Panc1 (cell line): ENCODE measurements at regions not wholly inside any gene's neighbourhood (a gene's known extent, or its start where the extent isn't known, plus 50 kb on each side); places are given as distances from the start of the nearest gene placed in this dataset.

Experiments used
- ATAC-seq: fragments of 200-7000 bp; cut with Tn5 transposase; 2 replicates; pipeline ENCODE4 v1.9.1; 2020; ENCODE audit warnings: mild to moderate bottlenecking, moderate library complexity
- BruUV-seq: library from RNA; stranded (reverse); fragments of 400-500 nt; replicated peaks from 2 replicates; lab custom pipeline; 2021; lab: Mats Ljungman, UMichigan
- CTCF ChIA-PET: fragments of 300-600 bp; sonication (Branson Sonifier 250); formaldehyde crosslinking; loops from one replicate; lab custom pipeline; 2022; ENCODE audit warnings: antibody characterized with exemption; lab: Charles Lee
- POLR2A ChIA-PET: fragments of 300-600 bp; sonication (Branson Sonifier 250); formaldehyde crosslinking; loops from one replicate; lab custom pipeline; 2022; ENCODE audit warnings: antibody characterized with exemption; lab: Charles Lee
- DNase-seq: peaks from one replicate; pipeline ENCODE4 v3.0.0-alpha.2; 2010; ENCODE audit warnings: low read depth, low spot score
- H3K27ac ChIP-seq: 2 replicates; pipeline ENCODE4 v1.5.1; 2011; ENCODE audit warnings: mild to moderate bottlenecking, low read length, inconsistent platforms
- H3K27me3 ChIP-seq: fragments of 200-500 bp; sonication (Bioruptor generic); 2 replicates; pipeline ENCODE4 v1.6.0; 2014; ENCODE audit warnings: low read length, inconsistent platforms; ENCODE audit not compliant: control insufficient read depth, insufficient read depth
- H3K36me3 ChIP-seq: fragments of 200-500 bp; sonication (Bioruptor generic); 2 replicates; pipeline ENCODE4 v1.5.1; 2014; ENCODE audit warnings: inconsistent platforms, mild to moderate bottlenecking, low read length, moderate library complexity; ENCODE audit not compliant: control insufficient read depth, insufficient read depth
- H3K4me1 ChIP-seq: 2 replicates; pipeline ENCODE4 v1.5.1; 2011; ENCODE audit warnings: inconsistent platforms, mild to moderate bottlenecking, low read length, moderate library complexity; ENCODE audit not compliant: control insufficient read depth, insufficient read depth
- H3K4me3 ChIP-seq, 2 experiments: 2 replicates each; pipeline ENCODE4 v1.5.1; 2011 to 2012; ENCODE audit warnings: low read depth in 2 of 2, low read length in 2 of 2, mild to moderate bottlenecking in 2 of 2, inconsistent platforms in 1 of 2, moderate library complexity in 1 of 2
- H3K9me3 ChIP-seq: fragments of 200-500 bp; sonication (Bioruptor generic); 2 replicates; pipeline ENCODE4 v1.5.1; 2014; ENCODE audit warnings: low read depth, mild to moderate bottlenecking, inconsistent platforms, low read length, moderate library complexity; ENCODE audit not compliant: control insufficient read depth, insufficient read depth
- POLR2AphosphoS5 ChIP-seq: IDR thresholded peaks from 2 replicates; pipeline ENCODE4 v1.6.1; 2012; ENCODE audit warnings: mild to moderate bottlenecking, low read depth, low read length, moderate library complexity
- SIN3A ChIP-seq: IDR thresholded peaks from 2 replicates; pipeline ENCODE4 v1.6.1; 2012; ENCODE audit warnings: low read depth, mild to moderate bottlenecking, low read length, moderate library complexity, borderline replicate concordance; ENCODE audit not compliant: insufficient read depth
- TCF7L2 ChIP-seq: IDR thresholded peaks from 2 replicates; pipeline ENCODE4 v1.6.1; 2011; ENCODE audit warnings: mild to moderate bottlenecking, low read depth, low read length, inconsistent platforms
- in situ Hi-C: cut with HindIII; loops from 2 replicates; pipeline ENCODE4 v1.10.0; 2016; ENCODE audit warnings: low sequenced_read_pairs, low pct_unique_long_range_greater_than_20kb
- intact Hi-C: fragments of 100-400 bp; cut with micrococcal nuclease; formaldehyde crosslinking; loops from one replicate; pipeline ENCODE4 v1.10.0; 2022; ENCODE audit not compliant: unreplicated experiment
- TF ChIP-seq, protein P1 (sequence below): fragments of 450-650 bp; IDR thresholded peaks from 2 replicates; pipeline ENCODE4 v1.5.1; 2017; ENCODE audit warnings: mild to moderate bottlenecking
- TF ChIP-seq, protein P2 (sequence below), 2 experiments: IDR thresholded peaks; 2 replicates each; pipeline ENCODE4 v1.6.1; 2011 to 2012; ENCODE audit warnings: low read depth in 2 of 2, control low read depth in 1 of 2, low read length in 1 of 2, mild to moderate bottlenecking in 1 of 2, moderate library complexity in 1 of 2; ENCODE audit not compliant: insufficient read depth in 1 of 2

DNA sequence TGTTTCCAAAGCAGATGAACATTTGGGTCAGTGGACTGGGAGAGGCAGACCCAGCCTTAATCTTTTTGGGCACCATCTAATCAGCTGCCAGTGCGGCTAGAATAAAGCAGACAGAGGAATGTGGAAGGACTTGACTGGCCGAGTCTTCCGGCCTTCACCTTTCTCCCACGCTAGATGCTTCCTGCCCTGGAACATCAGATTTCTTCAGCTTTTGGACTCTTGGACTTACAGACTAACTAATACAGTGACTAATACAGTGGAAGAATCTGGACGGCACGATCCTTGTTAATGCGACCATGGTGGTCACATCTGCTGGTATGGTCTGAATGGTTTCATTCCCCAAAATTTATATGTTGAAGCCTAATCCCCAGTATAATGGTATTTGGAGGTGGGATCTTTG lies 122.6 kb upstream of the NXT1 start:
- no peaks in the 10 kb centered on the region for H3K27me3 ChIP-seq
- no peaks in the 10 kb centered on the region for H3K4me1 ChIP-seq
- TF ChIP-seq, protein P1, sequence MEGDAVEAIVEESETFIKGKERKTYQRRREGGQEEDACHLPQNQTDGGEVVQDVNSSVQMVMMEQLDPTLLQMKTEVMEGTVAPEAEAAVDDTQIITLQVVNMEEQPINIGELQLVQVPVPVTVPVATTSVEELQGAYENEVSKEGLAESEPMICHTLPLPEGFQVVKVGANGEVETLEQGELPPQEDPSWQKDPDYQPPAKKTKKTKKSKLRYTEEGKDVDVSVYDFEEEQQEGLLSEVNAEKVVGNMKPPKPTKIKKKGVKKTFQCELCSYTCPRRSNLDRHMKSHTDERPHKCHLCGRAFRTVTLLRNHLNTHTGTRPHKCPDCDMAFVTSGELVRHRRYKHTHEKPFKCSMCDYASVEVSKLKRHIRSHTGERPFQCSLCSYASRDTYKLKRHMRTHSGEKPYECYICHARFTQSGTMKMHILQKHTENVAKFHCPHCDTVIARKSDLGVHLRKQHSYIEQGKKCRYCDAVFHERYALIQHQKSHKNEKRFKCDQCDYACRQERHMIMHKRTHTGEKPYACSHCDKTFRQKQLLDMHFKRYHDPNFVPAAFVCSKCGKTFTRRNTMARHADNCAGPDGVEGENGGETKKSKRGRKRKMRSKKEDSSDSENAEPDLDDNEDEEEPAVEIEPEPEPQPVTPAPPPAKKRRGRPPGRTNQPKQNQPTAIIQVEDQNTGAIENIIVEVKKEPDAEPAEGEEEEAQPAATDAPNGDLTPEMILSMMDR, result no peak
- ChIA-PET CTCF (no interaction called here), POLR2A (no interaction called here)
- ATAC-seq (no peak), DNase-seq (no peak)
- no peaks in the 10 kb centered on the region for H3K36me3 ChIP-seq
- intact Hi-C loops, result no loop called here
- H3K4me3 ChIP-seq, result no peak overlapping the region
- BruUV-seq, result no TSS peak
- no peaks in the 10 kb centered on the region for H3K9me3 ChIP-seq
- no peak overlapping the region for H3K27ac ChIP-seq
- in situ Hi-C loops, result no loop called here

DNA sequence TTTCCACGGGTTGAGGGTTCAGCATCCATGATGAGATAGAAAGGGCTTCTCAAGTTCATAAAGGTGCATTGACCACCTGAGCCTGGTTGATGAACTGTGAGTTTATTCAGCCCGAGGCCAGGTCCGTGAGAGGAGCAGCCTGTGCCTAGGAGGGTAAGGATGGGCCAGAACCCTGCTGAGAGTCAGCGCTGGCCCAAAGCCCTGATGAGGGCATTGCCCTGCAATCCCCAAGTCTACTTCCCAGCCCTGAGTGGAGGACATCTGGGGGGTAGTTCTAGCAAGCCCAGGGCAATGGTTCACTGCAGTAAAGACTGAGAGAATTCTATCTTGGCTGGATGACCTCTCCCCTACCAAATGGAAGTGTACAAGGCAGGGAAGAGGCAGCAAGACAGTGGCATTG lies 123.3 kb upstream of the NXT1 start:
- Histone ChIP-seq H3K4me3 (no peak overlapping the region), H3K36me3 (no peaks in the 10 kb centered on the region), H3K4me1 (no peaks in the 10 kb centered on the region), H3K27me3 (no peaks in the 10 kb centered on the region), H3K27ac (no peak overlapping the region), H3K9me3 (no peaks in the 10 kb centered on the region)
- in situ Hi-C loops, result no loop called here
- no TSS peak for BruUV-seq
- DNase-seq (no peak), ATAC-seq (no peak)
- no peak for TF ChIP-seq POLR2AphosphoS5
- TF ChIP-seq, protein P1, result no peak
- TF ChIP-seq SIN3A, result no peak
- TF ChIP-seq, protein P2, sequence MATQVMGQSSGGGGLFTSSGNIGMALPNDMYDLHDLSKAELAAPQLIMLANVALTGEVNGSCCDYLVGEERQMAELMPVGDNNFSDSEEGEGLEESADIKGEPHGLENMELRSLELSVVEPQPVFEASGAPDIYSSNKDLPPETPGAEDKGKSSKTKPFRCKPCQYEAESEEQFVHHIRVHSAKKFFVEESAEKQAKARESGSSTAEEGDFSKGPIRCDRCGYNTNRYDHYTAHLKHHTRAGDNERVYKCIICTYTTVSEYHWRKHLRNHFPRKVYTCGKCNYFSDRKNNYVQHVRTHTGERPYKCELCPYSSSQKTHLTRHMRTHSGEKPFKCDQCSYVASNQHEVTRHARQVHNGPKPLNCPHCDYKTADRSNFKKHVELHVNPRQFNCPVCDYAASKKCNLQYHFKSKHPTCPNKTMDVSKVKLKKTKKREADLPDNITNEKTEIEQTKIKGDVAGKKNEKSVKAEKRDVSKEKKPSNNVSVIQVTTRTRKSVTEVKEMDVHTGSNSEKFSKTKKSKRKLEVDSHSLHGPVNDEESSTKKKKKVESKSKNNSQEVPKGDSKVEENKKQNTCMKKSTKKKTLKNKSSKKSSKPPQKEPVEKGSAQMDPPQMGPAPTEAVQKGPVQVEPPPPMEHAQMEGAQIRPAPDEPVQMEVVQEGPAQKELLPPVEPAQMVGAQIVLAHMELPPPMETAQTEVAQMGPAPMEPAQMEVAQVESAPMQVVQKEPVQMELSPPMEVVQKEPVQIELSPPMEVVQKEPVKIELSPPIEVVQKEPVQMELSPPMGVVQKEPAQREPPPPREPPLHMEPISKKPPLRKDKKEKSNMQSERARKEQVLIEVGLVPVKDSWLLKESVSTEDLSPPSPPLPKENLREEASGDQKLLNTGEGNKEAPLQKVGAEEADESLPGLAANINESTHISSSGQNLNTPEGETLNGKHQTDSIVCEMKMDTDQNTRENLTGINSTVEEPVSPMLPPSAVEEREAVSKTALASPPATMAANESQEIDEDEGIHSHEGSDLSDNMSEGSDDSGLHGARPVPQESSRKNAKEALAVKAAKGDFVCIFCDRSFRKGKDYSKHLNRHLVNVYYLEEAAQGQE (IDR thresholded peaks at IDR 0.05; ENCODE audit: insufficient read depth in 1 of 2, low read depth in 2 of 2, low read length in 1 of 2), result no peak
- no peak for TF ChIP-seq TCF7L2
- CTCF ChIA-PET, result no interaction called here
- POLR2A ChIA-PET, result no interaction called here
- intact Hi-C loops, result no loop called here
